HG03575 (cell line): ENCODE measurements at regions not wholly inside any gene's neighbourhood (a gene's known extent, or its start where the extent isn't known, plus 50 kb on each side); places are given as distances from the start of the nearest gene placed in this dataset.

Source experiments
- ATAC-seq: cut with Tn5 transposase; IDR thresholded peaks from one replicate; pipeline ENCODE4 v1.9.1; 2021; ENCODE audit not compliant: unreplicated experiment, insufficient number of reproducible peaks, low FRiP score; ENCODE audit errors: extremely low read depth

- ATAC-seq, result no peak
Observed at GRCh38 chr13:30043631-30043925, 193.2 kb upstream of the UBL3 start.

GRCh38 chr13:30042891-30043630 is 192.6 kb upstream of the UBL3 start:
- no peak for ATAC-seq

GRCh38 chr13:30042272-30042671 is 191.9 kb upstream of the UBL3 start:
- no peak for ATAC-seq

- no peak for ATAC-seq
Observed at GRCh38 chr13:30039511-30039911, 189.1 kb upstream of the UBL3 start.

- ATAC-seq, result no peak
Observed at GRCh38 chr13:30038884-30039283, 188.5 kb upstream of the UBL3 start.

GRCh38 chr13:30037766-30038165 is 187.3 kb upstream of the UBL3 start:
- no peak for ATAC-seq

GRCh38 chr13:30037306-30037705 is 186.9 kb upstream of the UBL3 start:
- no peak for ATAC-seq

GRCh38 chr13:30034458-30034795 is 184.0 kb upstream of the UBL3 start:
- no peak for ATAC-seq

GRCh38 chr13:30033681-30034457 is 183.5 kb upstream of the UBL3 start:
- no peak for ATAC-seq

GRCh38 chr13:30032263-30032662 is 181.8 kb upstream of the UBL3 start:
- ATAC-seq, result no peak

- no peak for ATAC-seq
Observed at GRCh38 chr13:30031488-30031887, 181.1 kb upstream of the UBL3 start.

GRCh38 chr13:30030141-30030750 is 179.8 kb upstream of the UBL3 start:
- ATAC-seq, result no peak

- ATAC-seq, result no peak
Observed at GRCh38 chr13:30027569-30028455, 177.4 kb upstream of the UBL3 start.

GRCh38 chr13:30026909-30027308 is 176.5 kb upstream of the UBL3 start:
- no peak for ATAC-seq

- ATAC-seq, result no peak
Observed at GRCh38 chr13:30026093-30026492, 175.7 kb upstream of the UBL3 start.

GRCh38 chr13:30025351-30025750 is 174.9 kb upstream of the UBL3 start:
- no peak for ATAC-seq

- no peak for ATAC-seq
Observed at GRCh38 chr13:30024125-30024865, 173.9 kb upstream of the UBL3 start.

GRCh38 chr13:30023196-30023895 is 172.9 kb upstream of the UBL3 start:
- ATAC-seq, result no peak
